K562 (cell line): ENCODE measurements at regions not wholly inside any gene's neighbourhood (a gene's known extent, or its start where the extent isn't known, plus 50 kb on each side); places are given as distances from the start of the nearest gene placed in this dataset.

Experiments
- CHCHD3 ChIP-seq: fragments of 250-450 bp; sonication (Bioruptor Pico); IDR thresholded peaks from 2 replicates; pipeline ENCODE4 v2.1.2; 2022; ENCODE audit warnings: mild to moderate bottlenecking
- CTCF ChIP-seq, 3 experiments: IDR thresholded peaks in 2 of 3; conservative IDR thresholded peaks in 1 of 3; 2 replicates each; pipeline ENCODE4 v1.5.1; 2011 to 2012; ENCODE audit warnings: low read length in 3 of 3, mild to moderate bottlenecking in 3 of 3, control low read depth in 2 of 3, improper control_type of control experiment in 1 of 3, inconsistent platforms in 1 of 3, low read depth in 1 of 3, mixed read lengths in 1 of 3, moderate library complexity in 1 of 3; ENCODE audit not compliant: insufficient read depth in 2 of 3
- ELK1 ChIP-seq: sonication (generic); formaldehyde crosslinking; IDR thresholded peaks from 2 replicates; pipeline ENCODE4 v1.8.1; 2022; ENCODE audit warnings: missing genetic modification reagents
- FOSL1 ChIP-seq: fragments of 200-800 bp; sonication (Bioruptor generic); conservative IDR thresholded peaks from 2 replicates; pipeline ENCODE4 v1.6.1; 2016; ENCODE audit warnings: missing genetic modification characterization, missing compliant biosample characterization
- POLR2AphosphoS2 ChIP-seq: IDR thresholded peaks from 2 replicates; pipeline ENCODE4 v1.6.1; 2012; ENCODE audit warnings: low read length, improper control_type of control experiment
- SIX5 ChIP-seq, 2 experiments: IDR thresholded peaks; 2 replicates each; pipeline ENCODE4 v1.6.1; 2011; ENCODE audit warnings: low read length in 2 of 2, borderline replicate concordance in 1 of 2, low read depth in 1 of 2, mild to moderate bottlenecking in 1 of 2, moderate library complexity in 1 of 2; ENCODE audit not compliant: insufficient read depth in 1 of 2
- SMC3 ChIP-seq: conservative IDR thresholded peaks from 2 replicates; pipeline ENCODE4 v1.6.1; 2011; ENCODE audit warnings: low read depth, low read length, improper control_type of control experiment; ENCODE audit not compliant: insufficient read depth
- TCF7 ChIP-seq: sonication (generic); IDR thresholded peaks from 2 replicates; pipeline ENCODE4 v1.6.1; 2016; ENCODE audit warnings: antibody characterized with exemption, borderline replicate concordance
- TFE3 ChIP-seq: fragments of 450-650 bp; formaldehyde crosslinking; IDR thresholded peaks from 2 replicates; pipeline ENCODE4 v1.4.0; 2020; ENCODE audit warnings: mild to moderate bottlenecking, mixed read lengths
- ZNF785 ChIP-seq: fragments of 250-450 bp; sonication (Bioruptor Pico); IDR thresholded peaks from 2 replicates; pipeline ENCODE4 v1.4.0; 2020; ENCODE audit warnings: mild to moderate bottlenecking

GRCh38 chr13:85317781-85318180 is 481.4 kb downstream of the SLITRK6 start:
- TF ChIP-seq ZNF785 (CRISPR knock-in tag) (no peak), TFE3 (CRISPR knock-in tag) (no peak), SMC3 (no peak), CTCF (IDR thresholded peaks at IDR 0.05 in 2 of 3, conservative IDR thresholded peaks at IDR 0.05 in 1 of 3; ENCODE audit: insufficient read depth in 2 of 3, low read depth in 1 of 3, low read length in 3 of 3) (no peak), CHCHD3 (no peak), TCF7 (no peak), FOSL1 (no peak), SIX5 (IDR thresholded peaks at IDR 0.05; ENCODE audit: borderline replicate concordance in 1 of 2, insufficient read depth in 1 of 2, low read depth in 1 of 2, low read length in 2 of 2) (no peak), POLR2AphosphoS2 (no peak), ELK1 (no peak)
